Right lobe of liver (tissue), 6 donors: ENCODE measurements at regions not wholly inside any gene's neighbourhood (a gene's known extent, or its start where the extent isn't known, plus 50 kb on each side); places are given as distances from the start of the nearest gene placed in this dataset.

Source experiments
- ATAC-seq, 4 donors: fragments of 200-7000 bp; cut with Tn5 transposase; one replicate each; pipeline ENCODE4 v1.9.1; 2020; ENCODE audit warnings: mild to moderate bottlenecking in 4 of 4, moderate library complexity in 4 of 4
- DNase-seq, 3 donors: peaks; one replicate each; pipeline ENCODE4 v3.0.0-alpha.2; 2020
- H3K27ac ChIP-seq, 3 donors: fragments of 200-600 bp; one replicate each; pipeline ENCODE4 v1.8.0; 2022
- H3K27me3 ChIP-seq, 2 donors: fragments of 200-600 bp; one replicate each; pipeline ENCODE4 v1.8.0; 2022
- H3K36me3 ChIP-seq, 4 donors: fragments of 200-600 bp; sonication (generic) in 1 of 4; one replicate each; pipeline versions ENCODE4 v1.5.1 to v1.8.0; 2017 to 2022; ENCODE audit warnings: control low read depth in 1 of 4
- H3K4me1 ChIP-seq, 4 donors: fragments of 200-600 bp; sonication (generic) in 1 of 4; one replicate each; pipeline versions ENCODE4 v1.5.1 to v1.8.0; 2017 to 2022; ENCODE audit warnings: control low read depth in 1 of 4
- H3K4me3 ChIP-seq, 3 donors: fragments of 200-600 bp; one replicate each; pipeline ENCODE4 v1.8.0; 2022
- H3K9me3 ChIP-seq, 4 donors: fragments of 200-600 bp; sonication (generic) in 1 of 4; one replicate each; pipeline versions ENCODE4 v1.5.1 to v1.8.0; 2017 to 2022; ENCODE audit warnings: control low read depth in 1 of 4
- POLR2A ChIP-seq: fragments of 450-650 bp; IDR thresholded peaks from one replicate; pipeline ENCODE4 v1.6.1; 2017; ENCODE audit warnings: antibody characterized with exemption, mild to moderate bottlenecking
- WGBS: methylation state at CpG from one replicate; pipeline ENCODE4 v1.1.6; 2018; ENCODE audit warnings: low coverage, low lambda C conversion rate; ENCODE audit not compliant: insufficient coverage; ENCODE audit errors: missing lambda C conversion rate; 5-methylcytosine and 5-hydroxymethylcytosine counted together
- intact Hi-C, 2 donors: fragments of 100-400 bp; cut with DNase I; formaldehyde crosslinking; loops; one replicate each; pipeline versions ENCODE4 v1.11.2 to v1.14.1; 2022
- TF ChIP-seq, protein P1 (sequence below), 4 donors: fragments of 200-600 bp in 3 of 4; fragments of 450-650 bp in 1 of 4; IDR thresholded peaks; one replicate each; pipeline versions ENCODE4 v1.5.1 to v1.8.0; 2016 to 2022; ENCODE audit warnings: antibody characterized with exemption in 4 of 4, mild to moderate bottlenecking in 2 of 4
- donor health status: DM: no; HTN: yes; CAD: no.
- donor health status: DM: no; HTN: no; CAD: no.
- donor health status: DM: no; HTN: no; CAD: no.
- donor health status: DM: no; HTN: yes; CAD: no.
- donor health status: DM: no; HTN: yes; CAD: no.

DNA sequence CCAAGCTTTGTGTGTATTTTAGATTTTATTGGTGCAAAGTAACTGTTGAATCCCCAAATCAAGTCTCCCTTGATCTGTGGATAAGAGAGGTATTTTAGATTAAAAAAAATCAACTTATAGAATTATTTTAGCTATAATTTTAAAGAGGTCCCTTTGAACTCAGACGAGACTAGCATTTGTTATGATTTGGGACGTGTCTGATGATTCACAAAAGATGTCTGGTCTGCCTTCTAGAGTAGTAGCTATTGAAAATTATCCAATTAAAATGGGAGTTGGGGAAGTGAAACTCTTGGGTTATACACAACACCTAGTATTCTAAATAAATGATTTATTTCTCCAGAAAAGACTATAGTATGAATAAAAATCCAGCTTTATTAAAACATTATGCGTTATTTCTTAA lies 227.9 kb upstream of the GRIA4 start:
- ATAC-seq (no peak), DNase-seq (no peak)
- Histone ChIP-seq H3K9me3 (no peaks in the 10 kb centered on the region), H3K4me1 (no peaks in the 10 kb centered on the region), H3K4me3 (no peak overlapping the region), H3K27ac (no peak overlapping the region), H3K36me3 (no peaks in the 10 kb centered on the region), H3K27me3 (no peaks in the 10 kb centered on the region)
- intact Hi-C loops, result no loop called here
- 40% methylated on average over 3 of the region's 3 CpGs for WGBS
- TF ChIP-seq, protein P1, sequence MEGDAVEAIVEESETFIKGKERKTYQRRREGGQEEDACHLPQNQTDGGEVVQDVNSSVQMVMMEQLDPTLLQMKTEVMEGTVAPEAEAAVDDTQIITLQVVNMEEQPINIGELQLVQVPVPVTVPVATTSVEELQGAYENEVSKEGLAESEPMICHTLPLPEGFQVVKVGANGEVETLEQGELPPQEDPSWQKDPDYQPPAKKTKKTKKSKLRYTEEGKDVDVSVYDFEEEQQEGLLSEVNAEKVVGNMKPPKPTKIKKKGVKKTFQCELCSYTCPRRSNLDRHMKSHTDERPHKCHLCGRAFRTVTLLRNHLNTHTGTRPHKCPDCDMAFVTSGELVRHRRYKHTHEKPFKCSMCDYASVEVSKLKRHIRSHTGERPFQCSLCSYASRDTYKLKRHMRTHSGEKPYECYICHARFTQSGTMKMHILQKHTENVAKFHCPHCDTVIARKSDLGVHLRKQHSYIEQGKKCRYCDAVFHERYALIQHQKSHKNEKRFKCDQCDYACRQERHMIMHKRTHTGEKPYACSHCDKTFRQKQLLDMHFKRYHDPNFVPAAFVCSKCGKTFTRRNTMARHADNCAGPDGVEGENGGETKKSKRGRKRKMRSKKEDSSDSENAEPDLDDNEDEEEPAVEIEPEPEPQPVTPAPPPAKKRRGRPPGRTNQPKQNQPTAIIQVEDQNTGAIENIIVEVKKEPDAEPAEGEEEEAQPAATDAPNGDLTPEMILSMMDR (IDR thresholded peaks at IDR 0.05), result no peak
- no peak for TF ChIP-seq POLR2A

DNA sequence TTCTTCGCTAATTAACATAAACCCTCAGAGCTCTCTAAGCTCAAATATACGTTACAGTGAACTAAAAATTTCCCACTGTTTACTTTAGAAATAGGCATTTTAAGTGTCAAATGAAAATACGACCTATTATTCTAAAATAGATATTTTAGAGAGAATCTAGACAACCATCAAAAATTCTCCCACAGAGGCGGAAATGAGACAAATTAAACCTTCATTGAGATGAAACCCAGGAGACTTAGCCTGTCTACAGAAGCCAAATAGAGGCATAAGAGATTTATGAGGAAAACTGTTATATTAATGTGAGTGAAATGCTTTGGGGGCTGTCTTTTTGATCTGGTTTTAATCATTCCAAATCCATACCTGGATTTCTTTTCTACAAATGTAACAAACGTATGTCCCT lies 232.0 kb upstream of the GRIA4 start:
- Histone ChIP-seq H3K4me1 (no peaks in the 10 kb centered on the region), H3K4me3 (no peak overlapping the region), H3K27me3 (no peaks in the 10 kb centered on the region), H3K36me3 (no peaks in the 10 kb centered on the region), H3K27ac (no peak overlapping the region), H3K9me3 (no peaks in the 10 kb centered on the region)
- ATAC-seq (no peak), DNase-seq (no peak)
- intact Hi-C loops, result no loop called here
- 54% methylated on average over 5 of the region's 5 CpGs for WGBS
- TF ChIP-seq, protein P1 (IDR thresholded peaks at IDR 0.05), result no peak
- TF ChIP-seq POLR2A, result no peak

DNA sequence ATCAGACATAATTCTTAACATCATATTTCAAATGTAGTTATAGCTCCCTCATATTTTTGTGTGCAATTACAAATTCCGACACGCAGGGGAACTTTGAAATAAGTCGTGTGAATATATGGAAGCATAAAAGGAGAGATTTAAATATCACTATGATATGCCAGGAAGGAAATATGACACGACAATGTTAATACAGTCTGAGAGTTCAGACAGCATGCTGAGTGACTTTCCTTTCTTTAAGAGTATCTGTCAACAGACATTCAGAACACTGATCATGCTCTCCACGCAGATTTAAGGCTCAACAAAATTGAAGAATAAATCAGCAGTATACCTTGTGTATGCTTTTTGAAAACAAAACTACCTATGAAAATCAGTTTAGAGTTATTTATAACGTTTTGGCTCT lies 232.6 kb upstream of the CARD18 start:
- intact Hi-C loops, result no loop called here
- TF ChIP-seq POLR2A, result no peak
- TF ChIP-seq, protein P1 (IDR thresholded peaks at IDR 0.05), result no peak
- no peaks in the 10 kb centered on the region for H3K27me3 ChIP-seq
- H3K4me1 ChIP-seq, result no peaks in the 10 kb centered on the region
- no peaks in the 10 kb centered on the region for H3K36me3 ChIP-seq
- H3K27ac ChIP-seq, result no peak overlapping the region
- ATAC-seq (no peak), DNase-seq (no peak)
- 31% methylated on average over 6 of the region's 6 CpGs for WGBS
- H3K4me3 ChIP-seq, result no peak overlapping the region
- no peaks in the 10 kb centered on the region for H3K9me3 ChIP-seq

DNA sequence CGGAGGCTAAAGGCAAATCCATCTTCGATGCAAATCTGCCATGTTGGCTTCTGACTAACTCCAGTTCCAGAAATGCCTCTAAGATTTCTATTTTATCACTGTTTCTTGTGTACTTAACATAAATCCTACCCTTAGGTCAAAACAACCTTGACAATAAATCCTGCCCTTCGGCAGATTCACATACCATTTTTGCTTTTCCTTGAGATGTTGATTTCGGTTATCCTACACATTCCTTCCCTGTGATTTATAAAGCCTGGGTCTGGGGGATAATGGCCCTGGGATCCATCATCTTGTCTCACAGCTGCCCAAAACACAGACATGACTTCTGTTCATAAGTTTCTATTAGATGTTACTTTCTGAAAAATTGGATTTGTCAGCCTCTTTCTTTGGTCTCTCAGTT lies 231.7 kb upstream of the CARD18 start:
- Histone ChIP-seq H3K4me1 (no peaks in the 10 kb centered on the region), H3K9me3 (no peaks in the 10 kb centered on the region), H3K27me3 (no peaks in the 10 kb centered on the region), H3K36me3 (no peaks in the 10 kb centered on the region), H3K27ac (no peak overlapping the region), H3K4me3 (no peak overlapping the region)
- WGBS, result 61% methylated on average over 4 of the region's 4 CpGs
- no peak for ATAC-seq
- intact Hi-C loops, result no loop called here
- no peak for DNase-seq
- TF ChIP-seq, protein P1 (IDR thresholded peaks at IDR 0.05), result no peak
- TF ChIP-seq POLR2A, result no peak

DNA sequence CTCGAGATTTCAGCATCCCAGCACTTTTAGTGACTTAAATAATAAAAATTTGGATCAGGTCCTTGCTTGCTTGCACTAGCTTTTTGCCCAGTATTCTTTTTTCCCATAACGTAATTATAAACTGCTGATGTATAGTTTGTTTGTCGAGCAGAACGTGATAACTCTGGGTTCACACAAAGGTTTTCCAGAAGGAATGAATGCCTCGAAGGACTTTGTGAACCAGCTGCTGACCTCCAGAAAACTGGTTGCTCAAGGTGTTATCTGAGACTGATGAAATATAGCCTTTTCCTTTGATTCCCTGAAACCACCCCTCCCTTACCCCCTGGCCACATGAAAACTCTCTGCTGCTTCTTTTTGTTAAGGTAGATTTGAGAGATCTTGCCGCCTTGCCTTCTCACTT lies 229.1 kb upstream of the CARD18 start:
- no peak for DNase-seq

More for the DNA sequence above, 229.1 kb upstream of the CARD18 start:
- H3K36me3 ChIP-seq, result no peaks in the 10 kb centered on the region
- H3K27me3 ChIP-seq, result no peaks in the 10 kb centered on the region
- no peak overlapping the region for H3K27ac ChIP-seq
- TF ChIP-seq, protein P1 (IDR thresholded peaks at IDR 0.05), result no peak
- no peak for TF ChIP-seq POLR2A
- no peak for ATAC-seq
- WGBS, result 33% methylated on average over 6 of the region's 6 CpGs
- intact Hi-C loops, result no loop called here
- H3K9me3 ChIP-seq, result no peaks in the 10 kb centered on the region
- no peak overlapping the region for H3K4me3 ChIP-seq
- H3K4me1 ChIP-seq, result no peaks in the 10 kb centered on the region
